NCI-H1436 (cell line): ENCODE measurements at regions not wholly inside any gene's neighbourhood (a gene's known extent, or its start where the extent isn't known, plus 50 kb on each side); places are given as distances from the start of the nearest gene placed in this dataset.

Source experiments
- DNase-seq: peaks from one replicate; lab custom pipeline; 2025; lab: John Stamatoyannopoulos, UW

GRCh38 chr12:126684703-126685102, 1582.3 kb upstream of the TMEM132C start:
- DNase-seq, result no peak

DNA sequence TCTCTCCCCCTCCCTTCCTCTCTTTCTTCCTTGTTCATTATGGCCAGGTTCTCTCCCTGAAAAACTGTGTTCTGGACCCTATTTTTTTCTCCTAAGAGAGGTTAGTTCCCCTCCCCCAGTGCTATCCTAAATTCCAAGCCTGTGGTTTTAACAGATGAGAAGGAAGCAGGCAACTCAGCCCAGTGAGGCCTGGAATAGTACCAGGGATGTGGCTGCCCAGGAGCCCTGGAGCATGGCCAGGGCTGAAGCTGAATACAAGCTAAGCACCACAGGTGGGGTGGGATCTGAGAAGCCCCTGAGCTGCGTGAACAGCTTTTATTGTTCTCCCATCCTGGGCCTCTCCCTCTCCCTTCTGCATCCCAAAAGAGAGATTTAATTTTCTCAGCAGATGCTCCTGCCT, 1581.3 kb upstream of the TMEM132C start:
- DNase-seq, result no peak

GRCh38 chr12:126688556-126688955, 1578.4 kb upstream of the TMEM132C start:
- no peak for DNase-seq

- DNase-seq, result no peak
Observed at GRCh38 chr12:126700096-126700495, 1566.9 kb upstream of the TMEM132C start.

- no peak for DNase-seq
Observed at GRCh38 chr12:126704609-126705008, 1562.4 kb upstream of the TMEM132C start.

DNA sequence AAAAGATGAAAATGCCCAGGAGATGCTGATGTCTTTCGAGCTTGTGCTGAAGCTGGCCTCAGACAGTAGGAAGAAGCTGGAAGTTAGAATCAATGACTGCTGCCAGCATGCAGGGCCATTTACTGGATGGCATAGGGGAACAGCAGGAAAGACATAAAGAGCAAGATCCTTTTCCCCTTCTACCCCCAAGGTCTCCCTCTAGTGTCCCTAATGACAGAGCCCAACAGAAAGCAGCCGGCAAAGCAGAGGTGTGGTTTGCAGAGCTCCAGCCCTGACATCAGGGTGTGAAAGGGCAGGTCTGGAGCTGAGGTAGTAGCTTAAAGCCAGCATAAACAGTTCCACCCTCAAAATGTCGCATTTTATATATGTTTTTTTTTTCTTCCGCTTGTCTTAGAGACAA, 1560.7 kb upstream of the TMEM132C start:
- no peak for DNase-seq

- DNase-seq, result no peak
Observed at GRCh38 chr12:126708492-126708896, 1558.5 kb upstream of the TMEM132C start.

DNA sequence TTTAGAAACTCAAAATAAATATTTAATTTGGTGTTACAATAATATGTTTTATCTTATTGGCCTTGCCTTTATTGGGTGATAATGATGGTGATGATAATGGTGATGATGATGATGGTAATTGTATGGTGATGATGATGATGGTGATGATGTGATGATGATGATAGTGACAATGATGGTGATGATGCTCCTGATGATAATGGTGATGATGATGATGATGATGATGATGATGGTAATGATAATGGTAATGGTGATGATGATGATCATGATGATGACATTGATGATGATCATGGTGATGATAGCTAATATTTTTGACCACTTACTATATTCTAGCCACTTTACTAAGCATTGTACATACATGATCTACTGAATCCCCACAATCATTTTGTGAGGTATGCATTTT, 1548.6 kb upstream of the TMEM132C start:
- DNase-seq, result no peak

DNA sequence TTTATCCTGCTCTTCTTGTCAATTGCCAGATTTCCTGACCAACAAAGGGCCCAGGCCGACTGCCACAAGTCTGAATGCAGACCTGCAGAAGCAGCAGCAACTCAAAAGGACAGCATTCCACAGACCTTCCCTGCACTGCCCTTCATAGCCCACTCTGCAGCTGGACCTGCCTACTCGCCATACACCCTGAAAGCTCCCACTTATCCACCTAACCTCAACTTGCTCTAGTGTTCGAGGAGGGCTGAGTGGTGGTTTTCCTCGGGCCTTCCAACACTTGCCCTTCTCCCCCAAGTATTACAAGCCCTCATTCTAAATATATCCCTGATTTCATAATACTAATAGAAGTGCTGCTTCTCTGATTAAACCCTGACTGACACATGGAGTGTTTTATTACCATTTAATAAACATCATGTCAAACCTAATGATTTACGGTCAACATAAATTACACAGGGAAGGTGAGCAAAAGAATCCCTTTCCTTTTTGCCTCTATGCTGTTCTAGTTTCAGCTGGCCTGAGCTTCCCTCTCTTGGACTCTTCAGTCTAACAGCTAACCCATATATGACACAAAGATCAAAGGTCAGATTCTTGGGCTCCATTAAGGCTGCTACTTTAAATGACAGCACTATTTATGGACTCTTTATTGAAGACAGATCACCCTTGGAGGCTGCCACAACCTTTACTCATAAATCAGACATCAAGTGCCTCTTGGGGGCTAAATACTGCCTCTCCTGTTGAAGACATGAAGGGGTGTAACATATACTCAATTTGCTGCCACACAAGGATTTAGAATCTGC, 1546.9 kb upstream of the TMEM132C start:
- no peak for DNase-seq

GRCh38 chr12:126726481-126727217, 1540.3 kb upstream of the TMEM132C start:
- no peak for DNase-seq

DNA sequence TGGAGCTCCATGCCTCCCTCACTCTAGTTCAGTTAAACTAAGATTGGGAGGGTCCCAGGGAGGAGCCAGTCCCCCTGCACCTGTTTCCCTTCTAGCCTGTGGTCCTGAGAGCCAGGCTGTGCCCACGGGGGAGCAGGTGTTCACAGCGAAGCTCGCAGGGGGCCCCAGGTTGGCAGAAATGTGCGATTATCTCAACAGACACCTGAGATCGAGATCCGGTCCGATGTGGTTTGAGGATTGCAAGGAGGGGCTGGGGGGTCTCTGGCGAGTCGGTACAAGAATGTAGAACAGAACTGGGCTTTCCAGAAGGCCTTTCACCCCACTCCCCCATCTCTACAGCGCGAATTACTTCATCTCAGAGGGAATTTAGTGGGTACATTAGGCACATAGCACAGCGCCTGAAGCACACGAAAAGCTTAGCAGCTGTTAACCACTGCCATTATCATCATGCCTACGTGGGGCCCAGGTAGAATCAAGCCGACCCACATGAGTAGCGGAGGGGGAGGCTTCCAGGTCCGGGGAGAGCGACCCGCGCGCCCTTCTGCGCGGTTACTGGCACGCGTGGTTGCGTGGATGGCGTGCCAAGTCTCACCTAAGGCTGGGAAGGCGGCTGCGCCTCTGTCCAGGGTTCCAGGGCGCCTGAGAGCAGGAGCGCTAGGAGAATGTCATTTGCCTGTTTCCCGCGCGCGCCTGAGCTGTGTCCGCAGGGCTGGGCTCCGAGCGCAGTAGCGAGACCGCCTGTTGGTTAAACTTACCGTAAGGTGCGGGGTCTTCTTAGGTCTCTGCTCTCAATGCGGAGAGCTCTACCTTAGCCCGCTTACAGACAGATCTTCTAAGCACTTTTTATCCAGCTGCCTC, 1539.5 kb upstream of the TMEM132C start:
- no peak for DNase-seq

DNA sequence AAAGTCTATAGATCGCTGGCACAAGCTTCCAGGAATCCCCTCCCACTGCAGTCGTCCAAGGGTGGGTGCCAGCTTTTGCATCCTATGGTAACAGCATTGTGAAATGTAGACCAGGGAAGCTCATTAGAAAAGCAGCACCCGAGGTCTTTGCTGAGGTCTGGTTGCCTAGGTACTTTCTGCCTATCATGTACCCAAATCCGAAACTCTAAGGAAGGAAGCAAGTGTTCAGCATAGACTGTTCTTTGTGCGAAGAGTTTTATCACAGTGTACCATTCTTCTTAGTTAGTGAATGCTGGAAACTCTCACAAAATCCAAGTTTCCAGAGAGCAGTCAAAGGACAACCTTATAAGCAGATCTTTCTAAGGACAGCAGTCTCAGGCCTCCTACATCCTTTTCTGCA, 1532.7 kb upstream of the TMEM132C start:
- no peak for DNase-seq

GRCh38 chr12:126734710-126735109, 1532.3 kb upstream of the TMEM132C start:
- no peak for DNase-seq

DNA sequence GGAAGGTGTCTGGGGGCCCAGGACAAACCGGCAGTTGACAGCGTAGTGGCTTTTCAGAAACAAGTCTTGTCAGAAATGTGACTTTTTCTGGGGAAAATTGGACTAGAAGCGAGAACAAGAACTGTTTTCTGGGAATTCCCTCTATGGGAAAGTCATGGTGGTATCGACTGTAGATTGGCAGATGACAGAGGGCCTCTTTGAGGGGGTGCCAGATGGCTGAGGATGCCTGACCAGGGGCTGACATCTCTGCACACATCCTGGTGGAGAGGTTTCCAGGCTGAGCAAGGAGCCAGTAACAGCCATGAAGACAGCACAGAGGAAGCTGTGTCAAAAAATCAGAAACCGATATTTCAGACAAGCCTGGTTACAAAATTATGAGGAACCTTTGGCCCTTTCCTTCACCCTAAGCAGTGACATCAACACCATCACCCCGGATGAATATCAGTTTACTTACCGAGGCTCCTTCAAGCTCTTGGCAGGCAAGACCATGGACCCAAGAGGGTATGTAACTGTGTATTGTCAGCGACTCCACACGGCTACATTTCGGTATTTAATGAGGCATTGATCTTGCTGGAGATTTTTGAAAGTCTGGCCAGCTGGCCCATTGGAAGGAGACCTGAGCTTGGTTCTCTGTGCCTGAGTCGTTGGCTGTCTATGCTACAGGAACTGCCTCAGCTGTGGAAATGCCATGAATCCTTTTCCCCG, 1525.3 kb upstream of the TMEM132C start:
- no peak for DNase-seq

DNA sequence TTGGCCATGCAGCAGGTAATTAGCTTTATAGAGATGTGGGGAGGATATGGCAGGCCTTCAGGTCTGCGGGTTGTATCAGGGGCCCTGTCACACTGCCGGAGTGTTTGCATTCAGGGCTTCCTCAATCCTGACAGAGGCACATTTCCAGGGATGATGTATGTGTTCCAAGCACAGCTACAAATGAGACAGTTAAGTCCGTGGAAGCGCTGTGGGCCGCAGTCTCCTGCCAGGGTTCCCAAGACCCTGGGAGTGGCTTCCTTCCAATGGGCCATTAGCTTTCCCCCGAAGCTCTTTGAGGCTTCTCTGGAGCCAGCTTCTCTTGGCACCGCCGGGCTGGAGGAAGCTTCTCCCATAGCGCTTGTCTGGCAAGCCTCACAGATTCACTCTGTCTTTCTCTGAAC, 1524.7 kb upstream of the TMEM132C start:
- DNase-seq, result no peak

DNA sequence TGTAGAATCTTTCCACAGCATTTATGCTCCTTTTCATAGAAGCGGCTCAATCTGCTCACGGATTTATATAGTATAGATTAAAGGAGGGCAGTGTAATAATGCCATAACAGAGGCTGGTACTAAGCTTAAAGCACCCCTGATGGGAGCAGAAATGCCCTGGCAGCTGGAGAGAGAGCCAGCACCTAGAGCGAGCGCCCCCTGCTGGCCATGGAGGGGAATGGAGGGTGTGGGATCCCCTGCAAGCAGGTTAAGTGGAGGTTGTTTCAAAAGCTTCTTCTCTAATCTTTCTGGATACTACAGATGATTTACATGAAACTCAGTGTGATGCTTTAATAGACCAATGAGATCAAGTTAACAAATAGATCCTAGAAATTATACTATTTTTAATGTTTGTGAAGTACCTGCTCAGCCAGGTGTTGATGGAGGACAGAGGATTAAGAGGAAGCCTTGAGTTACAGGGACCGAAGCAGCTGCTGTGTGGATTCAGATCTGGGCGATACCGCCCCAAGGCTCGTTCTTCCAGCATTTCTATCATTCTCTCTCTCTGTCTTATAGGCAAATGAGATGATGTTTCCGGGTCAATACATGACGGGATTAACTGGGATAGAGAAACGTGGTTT, 1519.3 kb upstream of the TMEM132C start:
- no peak for DNase-seq

GRCh38 chr12:126752021-126752420, 1514.9 kb upstream of the TMEM132C start:
- DNase-seq, result no peak

DNA sequence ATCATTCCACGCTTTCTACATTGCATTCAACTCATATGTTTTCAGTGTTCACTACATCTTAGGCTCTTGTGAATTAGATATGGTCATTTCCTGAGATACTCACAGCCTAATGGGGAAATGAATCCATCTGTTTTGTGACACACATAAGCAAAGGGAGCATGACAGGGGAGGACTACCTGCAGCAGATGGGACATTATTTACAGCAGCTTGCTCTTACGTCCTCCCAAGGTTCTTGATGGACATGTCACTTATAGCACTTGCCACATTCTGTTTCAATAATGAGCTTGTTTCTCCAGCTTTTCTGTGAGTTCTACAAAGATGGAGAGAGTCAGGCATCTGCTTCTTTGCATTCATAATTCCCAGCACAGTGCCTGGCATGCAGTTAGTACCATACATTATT, 1509.6 kb upstream of the TMEM132C start:
- DNase-seq, result no peak

- no peak for DNase-seq
Observed at GRCh38 chr12:126760092-126760491, 1506.9 kb upstream of the TMEM132C start.

DNA sequence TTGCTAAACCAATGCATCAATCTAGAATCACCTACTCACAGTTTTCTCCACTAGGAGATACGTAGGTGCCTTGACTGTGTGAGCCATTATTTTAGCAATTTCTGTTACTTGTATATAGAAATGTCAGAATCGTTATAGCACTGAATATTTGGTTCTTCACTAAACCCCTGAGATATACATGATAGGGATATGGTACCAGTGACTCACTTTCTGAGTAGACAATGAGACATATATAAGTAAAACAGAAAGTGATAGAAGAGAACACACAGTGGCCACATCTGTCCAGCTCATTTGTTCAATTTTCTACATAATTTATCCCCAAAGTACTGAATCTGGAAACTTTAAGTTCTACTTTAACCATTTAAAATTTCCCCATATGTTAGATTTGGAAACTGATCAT, 1505.5 kb upstream of the TMEM132C start:
- no peak for DNase-seq

DNA sequence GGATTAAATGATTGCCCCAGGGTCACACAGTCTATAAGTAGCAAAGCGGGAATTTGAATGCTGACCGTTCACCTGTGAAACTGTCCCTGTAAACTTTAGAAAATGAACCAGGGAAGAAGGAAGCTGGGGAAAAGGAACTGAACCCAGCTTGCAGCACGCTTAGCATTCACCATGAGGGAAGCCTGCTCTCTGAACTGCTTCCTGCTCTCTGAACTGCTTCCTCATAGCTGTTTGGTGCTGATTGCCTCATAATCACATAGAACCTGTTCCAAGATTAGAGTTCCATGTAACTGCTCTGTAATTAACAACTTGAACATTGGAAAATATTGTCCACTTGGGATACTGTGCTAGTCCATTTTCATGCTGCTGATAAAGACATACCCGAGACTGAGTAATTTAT, 1504.8 kb upstream of the TMEM132C start:
- DNase-seq, result no peak

DNA sequence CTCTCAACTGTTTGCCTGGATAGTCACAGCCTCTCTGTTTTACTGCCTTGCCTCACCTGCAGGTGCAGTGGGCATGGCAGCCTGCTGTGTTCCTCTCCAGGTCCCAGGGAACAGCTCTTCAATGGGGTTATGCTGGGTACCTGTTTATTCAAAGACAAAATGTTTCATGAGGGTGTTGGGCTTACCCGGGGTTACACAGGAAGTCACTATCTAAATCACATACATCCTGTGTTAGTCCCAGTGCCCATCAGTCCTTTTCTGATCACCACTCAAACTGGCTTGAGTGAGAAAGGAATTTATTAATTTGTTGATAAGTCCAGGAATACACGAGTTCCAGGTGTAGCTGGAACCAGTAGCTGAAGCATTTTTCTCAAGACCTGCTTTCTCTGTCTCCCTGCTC, 1503.6 kb upstream of the TMEM132C start:
- no peak for DNase-seq
